ENCODE measurements at regions not wholly inside any gene's neighbourhood (a gene's known extent, or its start where the extent isn't known, plus 50 kb on each side); places are given as distances from the start of the nearest gene placed in this dataset.

DNA sequence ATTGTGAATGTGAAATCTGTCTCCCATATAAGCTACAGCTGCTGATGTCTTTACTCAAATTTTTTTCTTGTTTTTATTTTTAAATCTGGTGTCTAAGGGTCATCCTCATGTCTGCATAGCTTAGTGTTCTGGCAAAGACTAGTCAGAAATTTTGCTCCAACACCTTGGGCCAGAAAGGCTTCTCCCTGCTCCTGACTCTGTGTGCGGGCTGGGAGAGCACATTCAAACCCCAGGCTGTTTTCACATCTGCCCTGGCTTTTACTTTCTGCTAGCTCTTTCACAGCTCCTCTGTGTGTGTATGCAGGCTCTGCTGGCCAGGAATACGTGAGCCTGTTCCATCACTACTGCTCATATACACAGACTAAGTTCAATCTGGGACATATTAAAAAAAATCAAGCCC is 102.9 kb upstream of the RIOK3 start:
- DNase-seq: no peak

- no peak for DNase-seq
Measured at GRCh38 chr18:23351521-23351920, 101.6 kb upstream of the RIOK3 start.

GRCh38 chr18:23352042-23352441 is 101.0 kb upstream of the RIOK3 start:
- no peak for DNase-seq

DNA sequence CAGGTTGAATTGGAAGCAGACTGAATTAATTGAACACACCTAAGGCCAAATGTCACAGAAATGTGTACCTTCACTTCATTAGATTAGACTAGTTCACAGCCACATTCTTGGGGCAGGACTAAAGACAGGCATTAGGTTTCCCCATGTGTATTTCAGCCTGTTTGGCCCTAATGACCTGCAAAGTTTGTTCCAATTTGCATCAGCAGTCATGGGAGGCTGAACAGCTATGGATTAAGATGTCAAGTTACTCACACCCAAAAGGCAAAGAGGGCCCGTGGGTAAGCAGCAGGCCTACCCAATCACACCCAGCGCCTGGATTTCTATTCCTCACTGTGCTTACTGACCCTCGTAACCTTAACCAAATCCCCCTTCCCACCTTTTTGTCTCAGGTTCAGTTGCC is 99.6 kb upstream of the RIOK3 start:
- DNase-seq: no peak

- no peak for DNase-seq
Measured at GRCh38 chr18:23354625-23355024, 98.5 kb upstream of the RIOK3 start.

DNA sequence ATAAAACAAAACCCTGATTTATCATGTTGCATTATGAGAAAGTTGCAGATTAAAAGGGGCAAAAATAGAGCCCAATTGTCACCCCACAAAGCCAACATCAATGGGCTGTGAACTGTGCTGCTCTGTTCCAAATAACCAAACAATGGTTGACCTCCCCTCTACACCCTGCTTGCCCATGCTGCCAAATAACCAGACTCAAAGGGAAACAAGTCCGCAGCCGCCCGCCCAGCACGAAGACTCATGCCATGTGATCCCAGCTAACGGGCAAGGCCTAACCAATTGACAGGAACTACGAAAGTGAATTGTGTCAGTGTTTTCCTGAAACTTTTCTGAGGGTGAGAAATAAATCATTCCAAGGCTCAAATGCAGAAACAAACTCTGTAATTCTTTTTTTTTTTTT is 97.9 kb upstream of the RIOK3 start:
- no peak for DNase-seq

GRCh38 chr18:23356424-23356823 is 96.7 kb upstream of the RIOK3 start:
- no peak for DNase-seq

DNA sequence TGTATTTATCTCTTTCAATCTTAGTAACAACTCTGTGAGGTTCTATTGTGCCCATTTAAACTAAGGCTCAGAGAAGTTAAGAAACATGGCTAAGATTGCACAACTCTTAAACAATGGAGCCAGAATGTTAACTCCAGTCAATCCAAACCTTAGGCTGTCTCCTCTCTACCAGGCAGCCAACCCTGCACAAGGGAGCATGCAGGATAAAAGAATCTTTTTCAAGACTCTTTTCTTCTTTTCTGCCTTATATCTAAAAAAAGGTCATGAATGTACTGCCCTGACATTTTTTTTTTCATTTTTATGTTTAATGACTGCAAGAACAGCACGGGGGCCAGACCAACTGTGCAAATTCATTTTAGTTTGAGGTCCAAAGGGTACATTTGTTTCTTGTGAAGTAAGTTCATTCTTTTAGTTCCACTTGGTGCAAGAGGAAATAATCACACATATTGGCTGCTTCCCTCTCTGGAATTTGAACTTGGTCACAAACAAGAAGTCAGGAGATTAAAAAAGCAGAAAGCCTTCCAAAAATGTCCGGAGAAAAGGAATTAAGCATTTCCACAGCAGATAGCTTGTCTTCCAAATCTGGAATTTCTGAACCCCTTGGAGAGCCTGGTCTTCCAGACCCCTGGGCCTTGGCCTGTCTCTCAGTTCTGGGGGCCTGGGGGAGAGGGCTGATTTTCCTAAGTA is 96.0 kb upstream of the RIOK3 start:
- DNase-seq: no peak

DNA sequence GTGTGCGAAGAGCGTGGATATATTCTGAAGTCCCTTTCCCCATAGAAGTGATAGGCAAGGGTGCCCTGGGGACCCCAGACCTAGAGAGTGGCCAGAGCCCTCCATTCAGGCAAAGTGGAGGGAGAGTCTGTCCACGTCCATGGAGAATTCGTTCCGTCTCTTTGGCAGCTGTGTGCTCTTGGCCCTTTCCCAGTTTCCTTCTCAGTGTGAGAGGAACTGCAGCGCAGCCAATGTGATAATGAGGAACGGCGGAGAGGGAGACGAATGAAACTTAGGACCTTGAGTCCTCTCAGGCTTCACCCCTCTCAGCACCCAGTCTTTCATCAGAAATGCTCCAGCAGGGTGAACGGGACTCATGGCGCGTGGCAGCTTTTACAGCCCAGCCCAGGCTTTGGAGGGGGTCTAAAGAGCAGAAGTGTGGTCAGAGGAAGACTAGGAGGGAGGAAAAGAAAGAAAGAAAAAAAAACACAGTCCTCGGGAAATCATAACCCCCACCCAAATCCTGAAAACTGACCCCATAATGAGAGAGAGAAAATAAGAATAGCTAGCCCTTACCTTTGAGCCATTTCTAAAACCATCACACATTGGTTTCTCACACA is 95.0 kb upstream of the RIOK3 start:
- no peak for DNase-seq

DNA sequence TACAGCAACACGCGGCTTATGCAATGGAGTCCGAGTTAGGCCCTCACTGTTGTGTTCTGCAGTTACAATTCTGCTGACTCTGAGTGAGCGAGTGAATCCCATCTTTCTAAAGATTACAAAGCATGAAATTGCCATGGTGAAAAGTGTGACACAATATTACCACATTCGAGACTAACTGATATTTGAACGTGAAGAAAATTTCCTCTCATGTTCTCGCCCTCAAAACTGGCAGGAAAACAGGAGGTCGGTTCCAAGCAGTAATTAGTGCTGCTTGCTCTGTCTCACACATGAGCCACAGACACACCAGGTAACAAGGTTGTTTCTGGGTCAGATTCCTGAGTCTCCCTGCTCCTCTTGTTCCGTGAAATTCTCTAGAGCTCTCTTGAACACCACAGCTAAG is 93.7 kb upstream of the RIOK3 start:
- no peak for DNase-seq

- DNase-seq: peak; percentile 54
Measured at GRCh38 chr18:23363865-23364570, 89.1 kb upstream of the RIOK3 start.

- no peak for DNase-seq
Measured at GRCh38 chr18:23365602-23366001, 87.5 kb upstream of the RIOK3 start.

DNA sequence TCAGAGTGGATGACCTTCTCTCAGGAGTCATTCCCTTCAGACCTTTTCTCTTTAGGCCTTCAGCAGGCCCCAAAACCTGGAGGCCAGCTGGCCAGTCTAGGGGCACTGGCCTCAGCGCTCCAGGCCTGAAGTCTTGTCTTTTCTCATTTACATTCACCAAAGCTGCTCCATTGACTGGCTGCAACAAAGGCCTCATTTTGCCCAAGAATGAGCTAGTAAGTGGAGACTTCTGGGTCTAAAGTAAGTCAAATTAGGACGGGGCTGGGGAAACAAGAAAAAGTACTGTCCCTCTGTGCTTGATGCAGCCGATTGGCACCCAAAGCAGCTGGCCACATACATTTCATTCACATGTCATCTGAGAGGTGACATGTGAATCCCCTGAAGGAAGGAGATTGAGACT is 83.8 kb upstream of the RIOK3 start:
- DNase-seq: no peak

DNA sequence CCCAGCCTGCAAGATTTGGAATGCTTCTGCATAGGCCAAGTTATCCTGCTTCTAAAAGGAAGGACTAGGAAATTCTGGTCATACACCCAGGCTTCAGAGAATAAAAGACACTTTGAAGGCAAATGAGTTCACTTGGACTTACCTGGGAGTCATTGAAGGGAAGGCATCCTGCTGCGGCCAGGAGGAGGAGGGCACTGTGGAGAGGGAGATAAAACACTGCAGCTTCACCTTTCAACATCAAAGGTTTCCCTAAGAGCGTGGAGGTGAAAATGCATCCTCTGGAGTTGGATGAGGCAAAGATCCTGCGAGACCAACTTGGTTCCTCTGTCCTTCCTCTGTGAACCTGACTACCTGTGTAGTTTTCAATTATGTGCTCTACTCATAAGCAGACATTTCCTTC is 79.5 kb upstream of the RIOK3 start:
- no peak for DNase-seq

GRCh38 chr18:23377669-23378301 is 75.3 kb upstream of the RIOK3 start:
- peak; percentile 6 for DNase-seq

- no peak for DNase-seq
Measured at GRCh38 chr18:23378302-23378686, 74.8 kb upstream of the RIOK3 start.

GRCh38 chr18:23380001-23380550 is 73.0 kb upstream of the RIOK3 start:
- DNase-seq: peak; percentile 29

GRCh38 chr18:23380817-23381216 is 72.3 kb upstream of the RIOK3 start:
- no peak for DNase-seq

DNA sequence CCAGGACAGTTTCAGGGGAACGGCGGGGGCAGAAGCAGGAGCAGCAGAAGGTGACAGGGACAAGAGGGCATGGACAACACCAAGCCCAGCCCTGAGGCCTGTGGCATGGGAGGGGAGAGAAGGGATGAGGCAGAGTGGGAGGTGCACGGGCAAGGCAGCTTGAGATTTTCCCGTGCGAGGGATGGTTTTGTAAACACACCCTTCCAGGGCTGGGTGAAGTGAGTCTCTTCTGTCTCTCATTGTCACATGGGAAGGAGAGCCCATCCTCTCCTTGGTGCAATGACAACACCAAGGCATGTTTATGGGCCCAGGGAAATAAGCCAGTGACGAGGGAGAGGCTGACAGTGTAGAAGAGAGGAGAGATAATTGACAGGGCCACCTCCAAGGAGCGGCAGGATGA is 69.6 kb upstream of the RIOK3 start:
- DNase-seq: no peak

GRCh38 chr18:23384778-23385736 is 68.0 kb upstream of the RIOK3 start:
- DNase-seq: no peak

DNA sequence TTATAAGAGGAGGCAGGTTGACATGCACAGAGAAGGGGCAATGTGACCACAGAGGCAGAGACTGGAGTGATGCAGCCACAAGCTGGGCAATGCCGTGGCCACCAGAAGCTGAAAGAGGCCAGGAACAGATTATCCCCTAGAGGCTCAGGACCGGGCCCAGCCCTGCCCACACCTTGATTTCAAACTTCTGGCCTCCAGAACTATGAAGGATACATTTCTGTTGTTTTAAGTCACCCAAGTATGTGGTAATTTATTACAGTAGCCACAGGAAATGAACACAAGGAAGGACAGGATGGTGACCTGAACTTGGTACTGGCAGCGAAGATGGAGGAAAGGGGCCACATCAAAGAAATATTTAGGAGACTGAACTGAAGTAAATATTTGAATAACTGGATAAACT is 66.8 kb upstream of the RIOK3 start:
- DNase-seq: no peak

- no peak for DNase-seq
Measured at GRCh38 chr18:23387265-23387664, 65.8 kb upstream of the RIOK3 start.

DNA sequence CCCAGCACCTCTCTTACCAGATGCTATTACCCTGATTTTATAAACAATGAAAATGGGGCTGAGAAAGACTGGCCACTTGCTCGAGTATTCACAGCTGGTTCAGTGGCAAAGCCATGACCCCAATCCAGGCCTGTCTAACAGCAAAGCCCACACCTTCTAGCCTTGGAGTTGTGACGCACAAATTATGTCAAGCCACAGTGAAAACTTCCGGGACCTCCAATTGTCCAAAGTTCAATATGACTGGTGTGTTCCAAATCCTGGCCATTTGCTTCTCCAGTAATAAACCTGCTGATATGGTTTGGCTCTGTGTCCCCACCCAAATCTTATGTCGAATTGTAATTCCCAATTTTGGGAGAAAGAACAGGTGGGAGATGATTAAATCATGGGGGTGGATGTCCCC is 64.7 kb upstream of the RIOK3 start:
- no peak for DNase-seq
